ENCODE measurements at regions not wholly inside any gene's neighbourhood (a gene's known extent, or its start where the extent isn't known, plus 50 kb on each side); places are given as distances from the start of the nearest gene placed in this dataset.

- Histone ChIP-seq H3K9me3 (ENCODE audit: control insufficient read depth, low read depth, low read length) (no peaks in the 10 kb centered on the region), H4K20me1 (ENCODE audit: control insufficient read depth, extremely low read depth, insufficient read depth, low read length) (no peaks in the 10 kb centered on the region), H2AFZ (ENCODE audit: control insufficient read depth, low read length) (no peak overlapping the region), H3K4me2 (ENCODE audit: control insufficient read depth, extremely low read depth, insufficient read depth, low read depth, low read length) (no peak overlapping the region), H3K4me1 (ENCODE audit: control insufficient read depth, extremely low read depth, insufficient read depth, low read length) (no peaks in the 10 kb centered on the region), H3K79me2 (ENCODE audit: control insufficient read depth, insufficient read depth, low read length) (no peaks in the 10 kb centered on the region), H3K4me3 (ENCODE audit: control insufficient read depth in 2 of 3, extremely low read depth in 1 of 3, insufficient read depth in 2 of 3, low read depth in 1 of 3, low read length in 3 of 3) (no peak overlapping the region), H3K27ac (ENCODE audit: control insufficient read depth, insufficient read depth, low read length) (no peak overlapping the region), H3K9ac (ENCODE audit: control insufficient read depth, extremely low read depth, insufficient read depth, low read length) (no peak overlapping the region), H3K27me3 (ENCODE audit: control insufficient read depth, extremely low read depth, insufficient read depth, low read length) (no peaks in the 10 kb centered on the region), H3K36me3 (ENCODE audit: control insufficient read depth in 2 of 2, extremely low read depth in 1 of 2, insufficient read depth in 2 of 2, low read length in 2 of 2) (no peaks in the 10 kb centered on the region), H3K9me1 (ENCODE audit: control insufficient read depth, extremely low read depth, insufficient read depth, low read length) (no peaks in the 10 kb centered on the region)
- FAIRE-seq (no peak), DNase-seq (ENCODE audit: low read depth, low spot score) (no peak)
- no peak for TF ChIP-seq CTCF (optimal IDR thresholded peaks at IDR 0.05 in 1 of 3, IDR thresholded peaks at IDR 0.05 in 1 of 3, conservative IDR thresholded peaks at IDR 0.05 in 1 of 3; ENCODE audit: extremely low read depth in 1 of 3, insufficient read depth in 2 of 3, low read length in 3 of 3)
- TF ChIP-seq EZH2 (IDR thresholded peaks at IDR 0.05; ENCODE audit: low read length), result no peak
- dilution Hi-C loops (cut with MboI; ENCODE audit: extremely low pct_ligation_motif_present, low sequenced_read_pairs), result no loop called here
Measured at GRCh38 chr10:53387562-53387961, 615.0 kb upstream of the MBL2 start.

DNA sequence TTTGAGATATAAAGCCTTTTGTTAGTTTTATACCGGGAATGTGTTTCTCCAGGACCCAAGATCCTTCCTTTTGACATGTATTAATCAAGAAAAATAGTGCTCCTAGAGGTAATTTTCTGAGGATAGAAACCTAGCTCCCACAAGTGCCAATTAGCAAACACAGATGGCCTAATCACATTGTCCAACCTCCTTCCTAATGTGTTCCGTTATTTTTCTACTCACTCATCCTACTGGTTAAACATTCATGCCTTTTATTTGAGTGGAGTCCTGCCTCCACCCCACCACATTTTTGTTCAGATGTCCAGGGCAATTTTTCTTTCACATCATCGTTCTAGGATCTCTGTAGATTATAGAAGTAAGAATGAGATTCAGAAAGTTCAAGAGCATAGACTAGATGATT lies 610.0 kb upstream of the MBL2 start:
- no peaks in the 10 kb centered on the region for H3K79me2 ChIP-seq (ENCODE audit: control insufficient read depth, insufficient read depth, low read length)
- no peaks in the 10 kb centered on the region for H4K20me1 ChIP-seq (ENCODE audit: control insufficient read depth, extremely low read depth, insufficient read depth, low read length)
- H3K4me3 ChIP-seq (ENCODE audit: control insufficient read depth in 2 of 3, extremely low read depth in 1 of 3, insufficient read depth in 2 of 3, low read depth in 1 of 3, low read length in 3 of 3), result no peak overlapping the region
- no peak overlapping the region for H3K4me2 ChIP-seq (ENCODE audit: control insufficient read depth, extremely low read depth, insufficient read depth, low read depth, low read length)
- no peaks in the 10 kb centered on the region for H3K9me3 ChIP-seq (ENCODE audit: control insufficient read depth, low read depth, low read length)
- H3K27me3 ChIP-seq (ENCODE audit: control insufficient read depth, extremely low read depth, insufficient read depth, low read length), result no peaks in the 10 kb centered on the region
- no peak for FAIRE-seq
- H2AFZ ChIP-seq (ENCODE audit: control insufficient read depth, low read length), result no peak overlapping the region
- no peaks in the 10 kb centered on the region for H3K4me1 ChIP-seq (ENCODE audit: control insufficient read depth, extremely low read depth, insufficient read depth, low read length)
- dilution Hi-C loops (cut with MboI; ENCODE audit: extremely low pct_ligation_motif_present, low sequenced_read_pairs), result no loop called here
- H3K9ac ChIP-seq (ENCODE audit: control insufficient read depth, extremely low read depth, insufficient read depth, low read length), result no peak overlapping the region
- H3K36me3 ChIP-seq (ENCODE audit: control insufficient read depth in 2 of 2, extremely low read depth in 1 of 2, insufficient read depth in 2 of 2, low read length in 2 of 2), result no peaks in the 10 kb centered on the region
- H3K9me1 ChIP-seq (ENCODE audit: control insufficient read depth, extremely low read depth, insufficient read depth, low read length), result no peaks in the 10 kb centered on the region
- no peak overlapping the region for H3K27ac ChIP-seq (ENCODE audit: control insufficient read depth, insufficient read depth, low read length)
- DNase-seq (ENCODE audit: low read depth, low spot score), result no peak
- no peak for TF ChIP-seq EZH2 (IDR thresholded peaks at IDR 0.05; ENCODE audit: low read length)
- no peak for TF ChIP-seq CTCF (optimal IDR thresholded peaks at IDR 0.05 in 1 of 3, IDR thresholded peaks at IDR 0.05 in 1 of 3, conservative IDR thresholded peaks at IDR 0.05 in 1 of 3; ENCODE audit: extremely low read depth in 1 of 3, insufficient read depth in 2 of 3, low read length in 3 of 3)
